Stomach (tissue), 8 donors: ENCODE measurements at regions not wholly inside any gene's neighbourhood (a gene's known extent, or its start where the extent isn't known, plus 50 kb on each side); places are given as distances from the start of the nearest gene placed in this dataset.

Experiments used
- DNase-seq, 2 donors: peaks; one replicate each; pipeline versions ENCODE4 v3.0.0 to v3.0.0-alpha.2; 2013 to 2019
- H3K27ac ChIP-seq, 5 donors: fragments of 200-600 bp in 4 of 5; sonication (generic) in 4 of 5; one replicate each; pipeline ENCODE4 v1.5.1; 2013 to 2019; ENCODE audit warnings: mild to moderate bottlenecking in 1 of 5, moderate library complexity in 1 of 5
- H3K27me3 ChIP-seq, 3 donors: fragments of 200-600 bp; sonication (generic); one replicate each; pipeline ENCODE4 v1.5.1; 2017 to 2019; ENCODE audit warnings: mixed run types in 1 of 3
- H3K36me3 ChIP-seq, 4 donors: fragments of 200-600 bp; sonication (generic); 1 replicate in 3 of 4; 2 replicates in 1 of 4; pipeline ENCODE4 v1.5.1; 2016 to 2019
- H3K4me1 ChIP-seq, 4 donors: fragments of 200-600 bp; sonication (generic); one replicate each; pipeline ENCODE4 v1.5.1; 2016 to 2019
- H3K4me3 ChIP-seq, 4 donors: fragments of 200-600 bp; sonication (generic) in 3 of 4; one replicate each; pipeline ENCODE4 v1.5.1; 2016 to 2019; ENCODE audit warnings: mild to moderate bottlenecking in 1 of 4
- H3K9me3 ChIP-seq, 4 donors: fragments of 200-600 bp; sonication (generic); one replicate each; pipeline ENCODE4 v1.5.1; 2016 to 2019
- CTCF ChIP-seq, 7 experiments: fragments of 450-650 bp in 4 of 7; fragments of 200-600 bp in 3 of 7; sonication (generic) in 3 of 7; IDR thresholded peaks; one replicate each; pipeline ENCODE4 v1.5.1; 2016 to 2019; ENCODE audit warnings: antibody characterized with exemption in 7 of 7, control low read depth in 2 of 7, mild to moderate bottlenecking in 1 of 7
- EP300 ChIP-seq: sonication (generic); formaldehyde crosslinking; IDR thresholded peaks from one replicate; pipeline ENCODE4 v1.6.1; 2017; ENCODE audit warnings: antibody characterized with exemption
- POLR2A ChIP-seq, 4 donors: fragments of 450-650 bp; IDR thresholded peaks; one replicate each; pipeline ENCODE4 v1.6.1; 2016; ENCODE audit warnings: antibody characterized with exemption in 4 of 4, control low read depth in 2 of 4, mild to moderate bottlenecking in 1 of 4, moderate library complexity in 1 of 4
- POLR2AphosphoS5 ChIP-seq, 3 donors: sonication (generic); formaldehyde crosslinking; IDR thresholded peaks; one replicate each; pipeline ENCODE4 v1.6.1; 2016; ENCODE audit warnings: antibody characterized with exemption in 3 of 3
- WGBS, 5 donors: extraction: QIAGEN DNeasy Blood & Tissue Kit in 3 of 5; methylation state at CpG; one replicate each; pipeline versions ENCODE4 v1.1.5 to v1.1.7; 2013 to 2018; 5-methylcytosine and 5-hydroxymethylcytosine counted together
- intact Hi-C: fragments of 100-400 bp; cut with DNase I; formaldehyde crosslinking; loops from one replicate; pipeline ENCODE4 v1.15.1; 2023; ENCODE audit warnings: low total_unique reads
- donor health status: healthy with polysubstance abuse.
- donor health status: Bipolar disorder and iron deficiency.
- donor health status: healthy.

GRCh38 chr6:44528716-44529115 lies 141.2 kb downstream of the CDC5L start:
- TF ChIP-seq EP300: no peak
- no peak for TF ChIP-seq POLR2A (IDR thresholded peaks at IDR 0.05)
- intact Hi-C loops: no loop called here
- WGBS, 5 donors: 72 to 90% (median 82%) methylated on average over 2 of the region's 2 CpGs

GRCh38 chr6:44529146-44529905 lies 141.8 kb downstream of the CDC5L start:
- intact Hi-C loops: no loop called here
- 64 to 71% (median 69%) methylated on average over 10 to 11 of the region's 11 CpGs for WGBS, 5 donors
- Histone ChIP-seq H3K4me1 (no peaks in the 10 kb centered on the region), H3K36me3 (no peaks in the 10 kb centered on the region), H3K9me3 (peaks cover 0 to 8% (median 3%) of the 10 kb centered on the region in 4 donors), H3K4me3 (no peak overlapping the region), H3K27ac (no peak overlapping the region), H3K27me3 (peaks cover 0 to 31% (median 0%) of the 10 kb centered on the region in 3 donors)
- no peak for DNase-seq
- TF ChIP-seq EP300 (no peak), CTCF (IDR thresholded peaks at IDR 0.05) (no peak), POLR2AphosphoS5 (IDR thresholded peaks at IDR 0.05) (no peak), POLR2A (IDR thresholded peaks at IDR 0.05) (no peak)

More at GRCh38 chr6:44528716-44529115, 141.2 kb downstream of the CDC5L start:
- Histone ChIP-seq H3K27me3 (peaks cover 0 to 31% (median 0%) of the 10 kb centered on the region in 3 donors), H3K4me3 (no peak overlapping the region), H3K27ac (no peak overlapping the region), H3K4me1 (no peaks in the 10 kb centered on the region), H3K36me3 (no peaks in the 10 kb centered on the region), H3K9me3 (peaks cover 0 to 8% (median 3%) of the 10 kb centered on the region in 4 donors)
- DNase-seq: no peak

- 73 to 87% (median 81%) methylated on average over 7 to 8 of the region's 8 CpGs for WGBS, 5 donors
- TF ChIP-seq CTCF (IDR thresholded peaks at IDR 0.05): no peak
- no peak for TF ChIP-seq EP300
- no peak for TF ChIP-seq POLR2AphosphoS5 (IDR thresholded peaks at IDR 0.05)
- no peak for TF ChIP-seq POLR2A (IDR thresholded peaks at IDR 0.05)
- intact Hi-C loops: no loop called here
- H3K4me1 ChIP-seq: no peaks in the 10 kb centered on the region
- DNase-seq: no peak
- no peak overlapping the region for H3K4me3 ChIP-seq
- no peaks in the 10 kb centered on the region for H3K36me3 ChIP-seq
- no peak overlapping the region for H3K27ac ChIP-seq
- H3K27me3 ChIP-seq: peaks cover 0 to 26% (median 0%) of the 10 kb centered on the region in 3 donors
- H3K9me3 ChIP-seq: no peaks in the 10 kb centered on the region
These were observed 142.9 kb downstream of the CDC5L start for GRCh38 chr6:44530209-44530909.

GRCh38 chr6:44530910-44531234 lies 143.4 kb downstream of the CDC5L start:
- TF ChIP-seq POLR2A (IDR thresholded peaks at IDR 0.05) (no peak), EP300 (no peak), CTCF (IDR thresholded peaks at IDR 0.05) (no peak), POLR2AphosphoS5 (IDR thresholded peaks at IDR 0.05) (no peak)
- WGBS, 5 donors: 90 to 100% (median 94%) methylated on average over 2 to 3 of the region's 3 CpGs

More at GRCh38 chr6:44530910-44531234, 143.4 kb downstream of the CDC5L start:
- Histone ChIP-seq H3K27me3 (peaks cover 0 to 25% (median 0%) of the 10 kb centered on the region in 3 donors), H3K4me1 (no peaks in the 10 kb centered on the region), H3K9me3 (no peaks in the 10 kb centered on the region), H3K4me3 (no peak overlapping the region), H3K36me3 (no peaks in the 10 kb centered on the region), H3K27ac (no peak overlapping the region)
- intact Hi-C loops: no loop called here
- DNase-seq: no peak
